ENCODE measurements at regions not wholly inside any gene's neighbourhood (a gene's known extent, or its start where the extent isn't known, plus 50 kb on each side); places are given as distances from the start of the nearest gene placed in this dataset.

DNA sequence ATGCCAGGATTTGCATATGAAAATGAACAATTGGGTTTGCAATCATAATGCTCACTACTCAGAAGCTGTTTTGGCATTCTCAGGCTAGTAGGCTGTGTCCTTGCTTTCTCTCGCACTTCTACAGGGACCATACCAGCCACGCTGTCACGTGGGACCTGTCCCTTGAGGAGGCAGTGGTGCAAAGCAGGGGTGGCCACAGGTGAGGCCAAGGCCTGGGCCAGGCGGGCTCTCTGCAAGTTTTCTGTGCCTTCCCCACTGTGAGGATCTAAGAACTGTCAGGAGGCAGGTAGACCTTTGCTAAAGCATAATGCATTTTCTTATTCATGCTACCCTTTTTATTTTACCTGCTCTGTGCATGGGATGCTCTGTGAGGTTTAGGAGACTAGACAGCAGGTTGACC lies 89.4 kb upstream of the IRS2 start:
- TF ChIP-seq, protein P1, sequence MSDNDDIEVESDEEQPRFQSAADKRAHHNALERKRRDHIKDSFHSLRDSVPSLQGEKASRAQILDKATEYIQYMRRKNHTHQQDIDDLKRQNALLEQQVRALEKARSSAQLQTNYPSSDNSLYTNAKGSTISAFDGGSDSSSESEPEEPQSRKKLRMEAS (IDR thresholded peaks at IDR 0.05) = no peak
- no peak for TF ChIP-seq EZH2 (IDR thresholded peaks at IDR 0.05; ENCODE audit: low read depth, low read length, severe bottlenecking)

All from H1 (cell line).